Stimulated activated naive CD8-positive, alpha-beta T cell treated with anti-CD3 and anti-CD28 coated beads, Interleukin-15, Interleukin-2, amounts not matched to agents 100 U/mL and 50 U/mL, for 24 hours (primary cell): ENCODE measurements at regions not wholly inside any gene's neighbourhood (a gene's known extent, or its start where the extent isn't known, plus 50 kb on each side); places are given as distances from the start of the nearest gene placed in this dataset.
"Not testable (repeated sequence)": the region's sequence is repeated elsewhere in the genome, so short reads cannot be mapped to it uniquely, and the experiment has no call there.

Experiments
- ATAC-seq: fragments of 150-1000 bp; cut with Tn5 transposase; one replicate; pipeline ENCODE4 v1.10.0; 2021
- DNase-seq: peaks from one replicate; pipeline ENCODE4 v3.0.0; 2021

- no peak for DNase-seq
Observed at GRCh38 chr9:12997009-12997408, 222.2 kb downstream of the LURAP1L start.

DNA sequence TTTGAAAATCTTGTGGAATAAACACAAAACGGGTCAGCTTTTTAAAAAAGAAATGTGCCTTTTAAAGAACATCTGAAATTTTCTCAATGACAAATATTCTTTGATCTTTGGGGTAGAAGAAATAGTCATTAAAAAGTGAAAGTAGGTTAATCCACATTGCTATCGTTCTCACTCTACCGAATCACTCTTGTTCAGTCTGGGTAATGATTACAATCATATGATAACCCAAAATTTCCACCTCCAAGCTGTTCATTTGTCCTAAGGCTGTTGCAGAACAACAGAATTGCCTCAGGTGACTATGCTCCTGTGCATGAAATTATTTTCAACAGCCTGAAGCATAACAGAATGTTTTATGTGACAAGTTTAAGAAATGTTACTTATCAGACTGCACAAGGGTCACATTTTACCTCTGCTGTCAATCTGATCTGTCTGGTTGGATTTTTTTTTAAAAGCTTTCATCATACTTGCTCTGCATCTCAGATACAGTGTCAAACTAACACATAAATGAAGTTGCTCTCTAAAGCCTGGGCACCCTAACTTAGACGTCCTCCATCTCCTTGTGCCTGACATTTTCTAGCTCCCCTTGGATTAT, 227.3 kb downstream of the LURAP1L start:
- DNase-seq (no peak), ATAC-seq (no peak)

More at GRCh38 chr9:12997009-12997408, 222.2 kb downstream of the LURAP1L start:
- no peak for ATAC-seq

GRCh38 chr9:13002740-13003139, 227.9 kb downstream of the LURAP1L start:
- DNase-seq, result no peak
- ATAC-seq, result no peak

- ATAC-seq, result no peak
- no peak for DNase-seq
Observed at GRCh38 chr9:13009871-13010270, 235.1 kb downstream of the LURAP1L start.

GRCh38 chr9:13013991-13014883, 239.4 kb downstream of the LURAP1L start:
- DNase-seq (no peak), ATAC-seq (no peak)

DNA sequence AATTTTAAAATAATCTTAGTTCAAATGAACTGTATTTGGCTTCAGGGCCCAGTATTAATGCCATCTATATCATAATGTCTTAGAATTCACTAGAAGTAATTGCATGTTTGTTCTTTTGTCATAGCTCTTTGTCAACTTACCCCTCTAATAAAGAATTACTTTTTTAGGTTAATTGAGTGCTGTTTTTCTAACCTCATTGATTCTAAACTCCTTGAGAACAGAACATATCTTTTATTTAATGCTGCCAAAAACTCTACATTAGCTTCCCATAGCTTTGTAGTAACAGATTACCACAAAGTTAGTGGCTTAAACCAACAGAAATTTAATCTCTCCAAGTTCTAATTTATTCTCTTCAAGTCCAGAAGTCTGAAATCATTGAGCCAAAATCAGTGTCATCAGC, 242.4 kb downstream of the LURAP1L start:
- ATAC-seq (no peak), DNase-seq (no peak)

GRCh38 chr9:13020146-13021040, 245.6 kb downstream of the LURAP1L start:
- DNase-seq (no peak), ATAC-seq (no peak)

- DNase-seq (no peak), ATAC-seq (no peak)
Observed at GRCh38 chr9:13022756-13023155, 247.9 kb downstream of the LURAP1L start.

DNA sequence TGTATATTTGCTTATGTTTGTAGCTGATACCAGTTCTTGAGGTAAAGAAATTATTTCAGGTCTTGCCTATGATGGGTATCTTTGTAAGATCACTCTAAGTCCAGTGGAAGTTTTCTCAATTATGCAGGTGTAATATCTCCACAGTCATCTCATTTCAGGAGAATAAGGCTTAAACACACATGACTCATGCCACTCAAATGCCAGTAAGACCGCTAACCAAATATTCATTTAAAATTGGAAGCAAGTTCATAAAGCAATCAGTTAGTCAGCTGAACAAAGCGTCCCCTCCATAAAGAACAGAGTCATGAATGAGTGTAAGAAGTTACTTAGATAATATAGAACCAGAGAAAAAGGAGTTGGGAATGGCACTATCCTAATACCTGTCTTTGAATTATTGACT, 248.7 kb downstream of the LURAP1L start:
- DNase-seq, result no peak
- ATAC-seq, result no peak

- ATAC-seq (no peak), DNase-seq (no peak)
Observed at GRCh38 chr9:13026956-13027355, 252.1 kb downstream of the LURAP1L start.

DNA sequence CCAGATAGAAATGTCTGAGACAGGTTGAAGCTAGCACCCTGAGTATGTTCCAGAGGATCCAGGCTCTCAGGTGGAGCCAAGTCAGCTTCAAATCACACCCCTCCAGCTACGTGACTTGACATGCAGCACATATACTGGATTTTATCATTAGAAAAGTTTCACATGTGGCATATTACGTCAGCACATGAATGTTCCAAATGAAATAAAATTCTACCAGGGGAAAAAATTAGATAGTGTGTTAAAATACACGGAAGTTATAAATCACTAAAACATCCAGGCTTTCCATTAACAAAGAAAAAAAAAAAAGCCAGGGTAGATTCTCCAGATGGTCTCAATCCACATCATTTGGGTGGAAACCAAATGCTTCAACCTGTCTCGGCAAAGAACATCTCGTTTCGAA, 251.6 kb downstream of the MPDZ start:
- ATAC-seq (no peak), DNase-seq (no peak)

GRCh38 chr9:13032585-13032984, 246.9 kb downstream of the MPDZ start:
- ATAC-seq (no peak), DNase-seq (no peak)

DNA sequence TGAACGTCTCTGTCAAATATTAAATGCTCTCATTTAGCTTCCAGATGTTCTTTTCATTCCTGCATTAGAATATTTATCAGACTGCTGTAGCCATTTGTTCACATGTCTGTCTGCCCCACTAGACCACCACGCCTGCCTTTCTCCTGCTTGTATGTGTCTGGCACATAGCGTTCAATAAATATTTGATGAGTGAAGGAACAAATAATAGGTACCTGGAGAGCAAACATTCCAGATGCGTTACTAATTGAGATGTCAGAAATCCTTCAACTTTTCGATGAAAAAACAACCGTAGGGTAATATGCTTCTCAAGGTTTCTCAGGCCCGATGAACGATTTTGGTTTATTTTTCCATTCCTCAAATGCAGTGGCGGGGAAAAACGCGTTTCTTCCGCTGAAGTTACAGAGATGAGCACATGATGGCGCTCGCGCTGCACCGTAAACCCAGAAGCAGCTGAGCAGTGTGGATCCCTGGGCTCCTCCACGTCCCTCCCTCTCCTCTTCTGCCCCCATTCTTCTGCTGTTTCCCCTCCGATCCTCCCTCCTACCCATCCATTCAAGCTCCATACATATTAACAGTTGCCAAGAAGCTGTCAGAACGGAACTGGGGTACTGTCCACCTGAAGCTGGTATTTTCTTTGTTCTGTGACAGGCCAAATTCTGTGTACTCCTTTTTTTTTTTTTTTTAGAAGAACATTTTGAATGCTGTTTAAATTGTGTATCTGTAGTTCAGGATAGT, 245.4 kb downstream of the MPDZ start:
- peak; percentile 7 for DNase-seq

GRCh38 chr9:13034694-13035002, 244.8 kb downstream of the MPDZ start:
- ATAC-seq (no peak), DNase-seq (no peak)

More for the DNA sequence above, 245.4 kb downstream of the MPDZ start:
- ATAC-seq, result no peak

DNA sequence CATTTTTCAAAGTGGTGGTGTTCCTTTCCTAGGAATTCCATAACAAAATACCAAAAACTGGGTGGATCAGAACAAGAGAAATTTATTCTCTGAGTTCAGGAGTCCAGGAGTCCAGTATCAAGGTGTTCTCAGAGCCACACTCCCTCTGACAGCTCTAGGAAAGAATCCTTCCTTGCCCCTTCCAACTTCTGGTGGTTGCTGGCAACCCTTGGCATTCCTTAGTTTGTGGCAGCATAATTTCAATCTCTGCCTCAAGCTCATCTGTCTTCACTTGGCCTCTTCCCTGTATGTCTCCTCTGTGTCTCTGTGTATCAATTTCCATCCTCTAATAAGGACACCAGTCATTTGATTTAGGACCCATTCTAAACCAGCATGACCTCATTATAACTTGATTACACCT, 243.7 kb downstream of the MPDZ start:
- no peak for DNase-seq
- ATAC-seq, result no peak

DNA sequence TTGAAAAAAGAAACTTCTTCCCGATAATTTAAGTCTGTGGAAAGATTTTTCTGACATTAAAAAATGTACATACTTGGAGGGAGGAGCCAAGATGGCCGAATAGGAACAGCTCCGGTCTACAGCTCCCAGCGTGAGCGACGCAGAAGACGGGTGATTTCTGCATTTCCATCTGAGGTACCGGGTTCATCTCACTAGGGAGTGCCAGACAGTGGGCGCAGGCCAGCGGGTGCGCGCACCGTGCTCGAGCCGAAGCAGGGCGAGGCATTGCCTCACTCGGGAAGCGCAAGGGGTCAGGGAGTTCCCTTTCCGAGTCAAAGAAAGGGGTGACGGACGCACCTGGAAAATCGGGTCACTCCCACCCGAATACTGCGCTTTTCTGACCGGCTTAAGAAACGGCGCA, 241.7 kb downstream of the MPDZ start:
- ATAC-seq, DNase-seq: not testable (repeated sequence)

- DNase-seq, result no peak
- ATAC-seq, result no peak
Observed at GRCh38 chr9:13047827-13048587, 231.5 kb downstream of the MPDZ start.

DNA sequence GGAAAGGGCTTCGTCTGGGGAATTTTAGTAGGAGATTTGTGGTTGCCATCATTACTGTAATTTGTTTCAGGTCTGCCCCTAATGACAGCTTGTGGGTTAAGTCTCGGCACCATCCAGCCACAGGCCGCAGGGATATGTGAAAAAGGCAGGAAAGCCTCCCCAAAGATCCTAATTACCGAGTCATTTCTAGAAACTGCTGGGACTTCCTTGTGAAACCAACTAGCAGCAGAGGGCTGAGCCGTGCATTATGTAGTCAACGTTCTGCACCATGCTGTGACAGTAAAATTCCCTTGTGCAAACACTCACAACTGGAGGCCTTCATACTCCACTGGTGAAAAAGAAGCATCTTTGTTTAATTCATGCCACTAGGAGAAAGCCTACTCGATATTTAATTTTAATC, 230.3 kb downstream of the MPDZ start:
- DNase-seq, result no peak
- ATAC-seq, result no peak

GRCh38 chr9:13053504-13053903, 226.0 kb downstream of the MPDZ start:
- ATAC-seq (no peak), DNase-seq (no peak)

- no peak for DNase-seq
- ATAC-seq, result no peak
Observed at GRCh38 chr9:13054389-13054788, 225.1 kb downstream of the MPDZ start.
